ENCODE measurements at regions not wholly inside any gene's neighbourhood (a gene's known extent, or its start where the extent isn't known, plus 50 kb on each side); places are given as distances from the start of the nearest gene placed in this dataset.
"Not testable (repeated sequence)": the region's sequence is repeated elsewhere in the genome, so short reads cannot be mapped to it uniquely, and the experiment has no call there.

GRCh38 chr7:96827701-96828100, 118.1 kb upstream of the SEM1 start:
- Mint-ChIP-seq H3K27ac (peak overlapping the region in 1 of 3 experiments; percentile 32; a peak in 1 of 7 replicates), H3K4me1 (peaks cover 4% of the 10 kb centered on the region in 2 experiments; a peak in 3 of 4 replicates), H3K4me3 (no peak overlapping the region), H3K27me3 (ENCODE audit: low read depth) (peaks cover 9% of the 10 kb centered on the region; the same call in 1 of the 2 replicates), H3K9me3 (no peaks in the 10 kb centered on the region), H3K36me3 (ENCODE audit: insufficient read depth in 1 of 3, low read depth in 3 of 3) (no peaks in the 10 kb centered on the region)
- Histone ChIP-seq H3K56ac (ENCODE audit: insufficient read length, low read depth, low read length) (no peak overlapping the region), H3K23ac (ENCODE audit: insufficient read length, low read depth, low read length) (no peak overlapping the region), H3K79me1 (ENCODE audit: insufficient read depth, low read depth, low read length, poor library complexity, severe bottlenecking) (no peaks in the 10 kb centered on the region), H3K9me3 (ENCODE audit: control insufficient read depth, low read depth, low read length) (no peaks in the 10 kb centered on the region), H2BK12ac (ENCODE audit: insufficient read length, low read depth, low read length) (no peak overlapping the region), H3K14ac (ENCODE audit: insufficient read depth, low read length) (no peak overlapping the region; the same call in 1 of the 2 replicates), H2BK120ac (ENCODE audit: low read depth, low read length, poor library complexity, severe bottlenecking) (no peak overlapping the region), H3K23me2 (ENCODE audit: insufficient read length, low read depth, low read length, poor library complexity, severe bottlenecking) (no peaks in the 10 kb centered on the region), H3K4ac (ENCODE audit: low read depth, low read length) (no peak overlapping the region), H3K4me1 (ENCODE audit: insufficient read depth, low read length) (no peaks in the 10 kb centered on the region), H2AFZ (ENCODE audit: low read length) (no peak overlapping the region), H2BK5ac (ENCODE audit: insufficient read length, low read length) (no peak overlapping the region), H3K27ac (ENCODE audit: insufficient read length, low read depth, low read length) (no peak overlapping the region), H4K91ac (ENCODE audit: insufficient read length, low read depth, low read length) (no peak overlapping the region), H3K18ac (ENCODE audit: insufficient read length, low read depth, low read length) (no peak overlapping the region), H3K27me3 (ENCODE audit: insufficient read depth, low read length) (no peaks in the 10 kb centered on the region), H2AK5ac (ENCODE audit: insufficient read length, low read length) (no peak overlapping the region), H2BK15ac (ENCODE audit: low read depth, low read length) (no peak overlapping the region), H3K9ac (ENCODE audit: extremely low read depth, insufficient read length, low read length) (no peak overlapping the region), H3K79me2 (ENCODE audit: insufficient read depth, low read length) (no peaks in the 10 kb centered on the region), H4K8ac (replicated peaks; ENCODE audit: insufficient read length, low read depth, low read length) (no peak overlapping the region), H3T11ph (ENCODE audit: low read length) (no peak overlapping the region), H2BK20ac (ENCODE audit: low read depth, low read length, poor library complexity, severe bottlenecking) (no peak overlapping the region), H4K5ac (ENCODE audit: insufficient read length, low read depth, low read length) (no peak overlapping the region), H3K4me2 (ENCODE audit: insufficient read depth, insufficient read length, low read length) (no peak overlapping the region), H4K20me1 (ENCODE audit: control insufficient read depth, insufficient read depth, insufficient read length) (no peaks in the 10 kb centered on the region)
- DNase-seq, result peak; percentile 53
- no CpG with 5 or more reads among the region's 6 CpGs for WGBS (ENCODE audit: extremely low coverage, insufficient read length, low lambda C conversion rate)
- TF ChIP-seq CTCF (conservative IDR thresholded peaks at IDR 0.05), result peak; percentile 50; the same call in 2 of the 3 replicates

- H3K4me1 Mint-ChIP-seq; H2BK12ac ChIP-seq (ENCODE audit: insufficient read length, low read depth, low read length); H2BK120ac ChIP-seq (ENCODE audit: low read depth, low read length, poor library complexity, severe bottlenecking): not testable (repeated sequence)
Measured at GRCh38 chr7:96829121-96829520, 119.5 kb upstream of the SEM1 start.

More at GRCh38 chr7:96829121-96829520, 119.5 kb upstream of the SEM1 start:
- not testable (repeated sequence) for H3K9me3 ChIP-seq (ENCODE audit: control insufficient read depth, low read depth, low read length); H2BK5ac ChIP-seq (ENCODE audit: insufficient read length, low read length); H3K23me2 ChIP-seq (ENCODE audit: insufficient read length, low read depth, low read length, poor library complexity, severe bottlenecking); H4K5ac ChIP-seq (ENCODE audit: insufficient read length, low read depth, low read length); H3K9ac ChIP-seq (ENCODE audit: extremely low read depth, insufficient read length, low read length); H3K9me3 Mint-ChIP-seq; H3T11ph ChIP-seq (ENCODE audit: low read length); H3K4me3 Mint-ChIP-seq; H3K36me3 Mint-ChIP-seq (ENCODE audit: insufficient read depth in 1 of 3, low read depth in 3 of 3); H3K56ac ChIP-seq (ENCODE audit: insufficient read length, low read depth, low read length); H3K27ac ChIP-seq (ENCODE audit: insufficient read length, low read depth, low read length); H3K27me3 ChIP-seq (ENCODE audit: insufficient read depth, low read length); H3K4ac ChIP-seq (ENCODE audit: low read depth, low read length); H3K18ac ChIP-seq (ENCODE audit: insufficient read length, low read depth, low read length); H2AFZ ChIP-seq (ENCODE audit: low read length); H3K23ac ChIP-seq (ENCODE audit: insufficient read length, low read depth, low read length); DNase-seq; H2BK15ac ChIP-seq (ENCODE audit: low read depth, low read length); H4K91ac ChIP-seq (ENCODE audit: insufficient read length, low read depth, low read length); H4K20me1 ChIP-seq (ENCODE audit: control insufficient read depth, insufficient read depth, insufficient read length); H3K79me2 ChIP-seq (ENCODE audit: insufficient read depth, low read length); H3K4me1 ChIP-seq (ENCODE audit: insufficient read depth, low read length); H3K4me2 ChIP-seq (ENCODE audit: insufficient read depth, insufficient read length, low read length); H3K27me3 Mint-ChIP-seq (ENCODE audit: low read depth); H4K8ac ChIP-seq (replicated peaks; ENCODE audit: insufficient read length, low read depth, low read length); H3K14ac ChIP-seq (ENCODE audit: insufficient read depth, low read length); H2AK5ac ChIP-seq (ENCODE audit: insufficient read length, low read length); H3K27ac Mint-ChIP-seq; H2BK20ac ChIP-seq (ENCODE audit: low read depth, low read length, poor library complexity, severe bottlenecking); H3K79me1 ChIP-seq (ENCODE audit: insufficient read depth, low read depth, low read length, poor library complexity, severe bottlenecking)
- WGBS (ENCODE audit: extremely low coverage, insufficient read length, low lambda C conversion rate), result no CpG with 5 or more reads among the region's 4 CpGs
